G401.6 (cell line): ENCODE measurements at regions not wholly inside any gene's neighbourhood (a gene's known extent, or its start where the extent isn't known, plus 50 kb on each side); places are given as distances from the start of the nearest gene placed in this dataset.

Source experiments
- FAIRE-seq: peaks from 2 replicates; lab custom pipeline; 2012; peaks lifted over from hg19 to GRCh38; lab: Jason Lieb, UNC

- no peak for FAIRE-seq
Observed at GRCh38 chr21:28749536-28749935, 243.1 kb downstream of the LTN1 start.

- no peak for FAIRE-seq
Observed at GRCh38 chr21:28747464-28747863, 245.2 kb downstream of the LTN1 start.

GRCh38 chr21:28746166-28746565 lies 246.5 kb downstream of the LTN1 start:
- no peak for FAIRE-seq

- FAIRE-seq, result peak; percentile 98
Observed at GRCh38 chr21:28745131-28746016, 247.3 kb downstream of the LTN1 start.

- FAIRE-seq, result no peak
Observed at GRCh38 chr21:28743723-28744122, 249.0 kb downstream of the LTN1 start.

- FAIRE-seq, result no peak
Observed at GRCh38 chr21:28742527-28742926, 250.2 kb downstream of the LTN1 start.

- FAIRE-seq, result no peak
Observed at GRCh38 chr21:28740125-28740524, 252.6 kb downstream of the LTN1 start.

- FAIRE-seq, result no peak
Observed at GRCh38 chr21:28738882-28739281, 253.8 kb downstream of the LTN1 start.

- FAIRE-seq, result no peak
Observed at GRCh38 chr21:28738420-28738704, 254.3 kb downstream of the LTN1 start.

GRCh38 chr21:28737674-28738419 lies 254.8 kb downstream of the LTN1 start:
- FAIRE-seq, result no peak

- FAIRE-seq, result no peak
Observed at GRCh38 chr21:28734522-28735175, 258.0 kb downstream of the LTN1 start.

- no peak for FAIRE-seq
Observed at GRCh38 chr21:28731700-28732321, 260.9 kb downstream of the LTN1 start.

- no peak for FAIRE-seq
Observed at GRCh38 chr21:28729887-28730286, 262.8 kb downstream of the LTN1 start.

GRCh38 chr21:28727809-28728208 lies 264.9 kb downstream of the LTN1 start:
- no peak for FAIRE-seq

- FAIRE-seq, result no peak
Observed at GRCh38 chr21:28725396-28725795, 267.3 kb downstream of the LTN1 start.

GRCh38 chr21:28723646-28724045 lies 269.0 kb downstream of the LTN1 start:
- FAIRE-seq, result no peak

GRCh38 chr21:28719723-28720122 lies 273.0 kb downstream of the LTN1 start:
- FAIRE-seq, result no peak

GRCh38 chr21:28714777-28715464 lies 277.8 kb downstream of the LTN1 start:
- FAIRE-seq, result peak; percentile 69

- FAIRE-seq, result no peak
Observed at GRCh38 chr21:28712411-28712810, 280.3 kb downstream of the LTN1 start.

- no peak for FAIRE-seq
Observed at GRCh38 chr21:28705616-28706015, 287.1 kb downstream of the LTN1 start.

- FAIRE-seq, result no peak
Observed at GRCh38 chr21:28704746-28705145, 287.9 kb downstream of the LTN1 start.

GRCh38 chr21:28703861-28704260 lies 288.8 kb downstream of the LTN1 start:
- no peak for FAIRE-seq
